ENCODE measurements at regions not wholly inside any gene's neighbourhood (a gene's known extent, or its start where the extent isn't known, plus 50 kb on each side); places are given as distances from the start of the nearest gene placed in this dataset.

DNA sequence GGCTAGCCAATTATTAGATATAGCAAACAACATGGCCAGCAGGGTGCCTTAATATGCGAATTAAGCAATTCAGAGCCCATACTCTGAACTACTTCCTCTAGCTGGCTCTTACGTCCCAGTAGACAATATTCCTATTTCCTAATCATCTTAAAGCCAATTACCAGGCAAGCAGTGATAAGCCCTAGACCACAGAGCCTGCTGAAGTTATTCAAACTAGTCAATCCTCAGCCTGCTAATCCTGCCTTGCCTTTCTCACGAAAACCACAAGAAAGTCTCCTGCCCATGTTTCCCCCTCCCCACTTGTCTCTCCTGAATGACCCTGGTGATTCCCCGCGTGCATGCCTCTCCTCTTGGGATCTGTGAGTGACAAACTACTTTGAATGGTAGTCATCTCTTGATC, 86.8 kb upstream of the CACNA2D1 start:
- TF ChIP-seq CTCF (IDR thresholded peaks at IDR 0.05; ENCODE audit: insufficient read depth, low read depth, low read length, missing control alignments) = no peak
- H3K4me3 ChIP-seq (ENCODE audit: low read depth, low read length) = no peak overlapping the region
- DNase-seq (ENCODE audit: low read depth) = no peak

DNA sequence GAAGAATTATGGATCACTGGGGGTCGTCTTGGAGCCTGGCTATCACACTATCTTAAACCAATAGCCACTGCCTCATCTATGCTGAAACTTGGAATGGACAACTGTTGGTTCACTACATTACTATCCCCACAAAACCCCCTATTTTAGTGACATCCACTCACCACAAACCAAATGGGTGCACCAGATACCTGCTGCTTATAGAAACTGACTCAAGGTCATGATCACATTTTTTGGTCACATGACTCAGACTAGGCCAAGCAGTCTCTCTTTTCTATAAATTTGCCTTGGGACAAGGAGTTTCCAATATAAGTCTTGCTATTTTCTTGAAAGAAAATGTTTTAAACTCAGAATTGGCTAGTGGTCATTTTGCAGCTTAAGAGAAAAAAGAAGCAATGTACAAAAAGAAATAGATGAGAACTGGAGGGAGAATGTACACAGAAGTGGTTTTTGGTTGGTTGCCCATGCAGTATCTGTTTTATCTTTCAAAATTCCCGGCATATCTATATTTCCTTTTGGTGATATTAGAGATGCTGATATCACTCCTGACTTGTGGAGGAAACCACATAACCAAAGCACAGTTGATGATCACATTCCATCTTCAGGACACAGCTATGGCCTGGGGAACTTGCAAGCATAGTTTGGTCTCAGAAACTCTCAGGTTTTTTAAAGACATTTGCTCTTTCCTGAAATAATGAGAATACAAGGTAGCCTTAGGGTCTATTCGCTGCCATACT, 85.2 kb upstream of the CACNA2D1 start:
- no peak for TF ChIP-seq CTCF (IDR thresholded peaks at IDR 0.05; ENCODE audit: insufficient read depth, low read depth, low read length, missing control alignments)
- H3K4me3 ChIP-seq (ENCODE audit: low read depth, low read length) = no peak overlapping the region
- DNase-seq (ENCODE audit: low read depth) = no peak

- DNase-seq (ENCODE audit: low read depth) = no peak
- TF ChIP-seq CTCF (IDR thresholded peaks at IDR 0.05; ENCODE audit: insufficient read depth, low read depth, low read length, missing control alignments) = no peak
Observed at GRCh38 chr7:82527851-82528250, 84.3 kb upstream of the CACNA2D1 start.

DNA sequence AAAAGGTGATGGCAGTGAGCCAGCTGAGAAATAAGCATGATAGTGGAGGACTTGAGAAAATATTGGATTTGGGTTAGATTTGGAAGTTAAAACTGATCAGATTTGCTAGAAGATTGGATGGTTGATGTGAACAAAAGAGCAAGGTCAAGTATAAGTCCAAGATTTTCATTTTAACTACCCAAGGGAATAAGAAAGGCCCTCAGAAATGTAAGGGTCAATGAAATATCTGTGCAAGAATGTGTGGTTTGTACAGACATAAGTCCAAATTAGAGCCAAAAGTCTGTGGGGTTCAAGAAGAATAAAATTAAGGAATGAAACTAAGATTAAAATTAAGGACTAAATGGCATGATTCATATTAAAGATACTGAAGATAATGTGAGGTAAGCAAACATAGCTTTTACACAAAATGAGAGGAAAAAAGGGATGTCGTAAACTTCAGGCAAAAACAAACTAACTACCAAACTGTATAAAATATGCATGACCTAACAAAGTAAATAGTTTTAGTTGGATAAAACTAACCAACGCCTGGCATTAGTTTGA, 78.4 kb upstream of the CACNA2D1 start:
- H3K4me3 ChIP-seq (ENCODE audit: low read depth, low read length) = no peak overlapping the region
- no peak for DNase-seq (ENCODE audit: low read depth)
- TF ChIP-seq CTCF (IDR thresholded peaks at IDR 0.05; ENCODE audit: insufficient read depth, low read depth, low read length, missing control alignments) = no peak

More at GRCh38 chr7:82527851-82528250, 84.3 kb upstream of the CACNA2D1 start:
- no peak overlapping the region for H3K4me3 ChIP-seq (ENCODE audit: low read depth, low read length)

- no peak overlapping the region for H3K4me3 ChIP-seq (ENCODE audit: low read depth, low read length)
- TF ChIP-seq CTCF (IDR thresholded peaks at IDR 0.05; ENCODE audit: insufficient read depth, low read depth, low read length, missing control alignments) = no peak
- no peak for DNase-seq (ENCODE audit: low read depth)
Observed at GRCh38 chr7:82517050-82517449, 73.5 kb upstream of the CACNA2D1 start.

- no peak for DNase-seq (ENCODE audit: low read depth)
- no peak for TF ChIP-seq CTCF (IDR thresholded peaks at IDR 0.05; ENCODE audit: insufficient read depth, low read depth, low read length, missing control alignments)
- H3K4me3 ChIP-seq (ENCODE audit: low read depth, low read length) = no peak overlapping the region
Observed at GRCh38 chr7:82511542-82511941, 68.0 kb upstream of the CACNA2D1 start.
